Heart left ventricle (tissue), 13 donors: ENCODE measurements at regions not wholly inside any gene's neighbourhood (a gene's known extent, or its start where the extent isn't known, plus 50 kb on each side); places are given as distances from the start of the nearest gene placed in this dataset.

ENCODE experiments used
- CTCF ChIP-seq, 12 donors: fragments of 200-600 bp; sonication (generic) in 4 of 12; IDR thresholded peaks; one replicate each; pipeline versions ENCODE4 v1.5.0 to v1.8.0; 2018 to 2022; ENCODE audit warnings: antibody characterized with exemption in 12 of 12, mild to moderate bottlenecking in 5 of 12
- POLR2A ChIP-seq, 2 donors: fragments of 450-650 bp; IDR thresholded peaks; one replicate each; pipeline ENCODE4 v1.6.1; 2017; ENCODE audit warnings: antibody characterized with exemption in 2 of 2, mild to moderate bottlenecking in 2 of 2, moderate library complexity in 2 of 2
- donor health status: ischemic (EF 13 %, LVEDD 7.1; RV severe dilation, severe dysfunction).
- donor health status: DM: no; HTN: yes; CAD: no.
- donor health status: DM: no; HTN: no; CAD: no.
- donor health status: ischemic (EF 25% LVEDD 6.9; RV normal size, moderate dysfunction).
- donor health status: ischemic (EF 25% LVEDD 5.7; RV mildly dilated, moderate dysfunction).
- donor health status: ischemic (EF 35%, LVEDD 5.7; RV mildly dilated, moderate dysfunction).
- donor health status: nonischemic (EF 11% LVEDD 7.7; RV severe dilation, severe dysfunction).
- donor health status: DM: yes; HTN: yes; CAD: no.
- donor health status: PGD.
- donor health status: ischemic (EF 29% LVEDD 5.4; RV normal size, mild dysfunction).
- donor health status: nonischemic (EF 23%, LVEDD 6.1; RV moderate dilation, normal function).

DNA sequence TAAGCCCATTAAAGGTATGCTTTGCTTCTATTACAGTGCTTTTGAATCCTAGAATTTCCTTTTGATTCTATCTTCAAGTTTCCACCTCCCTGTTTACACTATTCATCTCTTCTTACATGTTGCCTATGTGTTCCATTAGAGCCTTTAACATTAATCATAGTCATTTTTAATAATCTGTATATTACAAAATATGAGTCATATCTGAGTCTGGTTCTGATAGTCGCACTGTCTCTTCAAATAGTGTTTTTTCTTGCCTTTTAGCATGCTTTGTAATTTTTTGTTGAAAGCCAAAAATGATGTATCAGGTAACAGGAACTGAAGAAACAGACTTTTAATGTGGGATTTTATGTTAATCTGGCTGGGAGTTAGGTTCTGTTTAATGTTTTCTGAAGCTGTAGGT, 68.4 kb downstream of the DNAAF9 start:
- no peak for TF ChIP-seq CTCF (IDR thresholded peaks at IDR 0.05)
- no peak for TF ChIP-seq POLR2A (IDR thresholded peaks at IDR 0.05)
